IMR-90 (cell line): ENCODE measurements at regions not wholly inside any gene's neighbourhood (a gene's known extent, or its start where the extent isn't known, plus 50 kb on each side); places are given as distances from the start of the nearest gene placed in this dataset.

Experiments
- ATAC-seq: fragments of 200-7000 bp; cut with Tn5 transposase; 2 replicates; pipeline ENCODE4 v1.9.1; 2020; ENCODE audit warnings: low read depth, mild to moderate bottlenecking, moderate library complexity
- BruUV-seq: library from RNA; stranded (reverse); fragments of 400-500 nt; replicated peaks from 2 replicates; lab custom pipeline; 2021; lab: Mats Ljungman, UMichigan
- CTCF ChIA-PET: fragments of 300-600 bp; formaldehyde crosslinking; extraction: SDS; loops from one replicate; lab custom pipeline; 2021; ENCODE audit warnings: antibody characterized with exemption; lab: Yijun Ruan, JAX
- POLR2A ChIA-PET: fragments of 300-600 bp; sonication (Branson Sonifier 250); formaldehyde crosslinking; loops from one replicate; lab custom pipeline; 2022; ENCODE audit warnings: antibody characterized with exemption; ENCODE audit not compliant: unreplicated experiment; lab: Charles Lee
- DNase-seq: peaks from one replicate; pipeline ENCODE4 v3.0.0; 2013
- H2AFZ ChIP-seq: replicated peaks from 2 replicates; pipeline ENCODE3; 2013; ENCODE audit warnings: low read length, mild to moderate bottlenecking; ENCODE audit not compliant: poor library complexity
- H2AK5ac ChIP-seq: 2 replicates; pipeline ENCODE4 v1.6.1; 2013; ENCODE audit warnings: low read depth, low read length, inconsistent platforms
- H2AK9ac ChIP-seq: replicated peaks from 2 replicates; pipeline ENCODE3; 2013; ENCODE audit warnings: mild to moderate bottlenecking, low read depth, low read length, moderate library complexity; ENCODE audit not compliant: poor library complexity
- H2BK120ac ChIP-seq: 2 replicates; pipeline ENCODE4 v1.6.1; 2013; ENCODE audit warnings: low read depth, low read length, inconsistent platforms
- H2BK15ac ChIP-seq: 3 replicates; pipeline ENCODE4 v1.6.1; 2013; ENCODE audit warnings: low read depth, low read length, inconsistent platforms
- H2BK20ac ChIP-seq: 2 replicates; pipeline ENCODE4 v1.6.1; 2013; ENCODE audit warnings: low read depth, mild to moderate bottlenecking, inconsistent platforms, low read length, moderate library complexity
- H2BK5ac ChIP-seq: 2 replicates; pipeline ENCODE4 v1.6.1; 2013; ENCODE audit warnings: mild to moderate bottlenecking, low read depth, low read length, inconsistent platforms; ENCODE audit not compliant: poor library complexity, severe bottlenecking
- H3K14ac ChIP-seq: replicated peaks from 2 replicates; pipeline ENCODE4 v1.6.1; 2013; ENCODE audit warnings: low read depth, low read length, inconsistent platforms
- H3K18ac ChIP-seq: 2 replicates; pipeline ENCODE4 v1.6.1; 2013; ENCODE audit warnings: low read depth, low read length, control low read depth
- H3K23ac ChIP-seq: 2 replicates; pipeline ENCODE4 v1.6.1; 2013; ENCODE audit warnings: low read depth, low read length, inconsistent platforms
- H3K27ac ChIP-seq: 2 replicates; pipeline ENCODE4 v1.5.1; 2013; ENCODE audit warnings: mild to moderate bottlenecking, control low read depth, low read length; ENCODE audit not compliant: insufficient read depth
- H3K27me3 ChIP-seq: 2 replicates; pipeline ENCODE4 v1.6.1; 2013; ENCODE audit warnings: low read length; ENCODE audit not compliant: control insufficient read depth, insufficient read depth
- H3K36me3 ChIP-seq: 2 replicates; pipeline ENCODE4 v1.6.1; 2013; ENCODE audit warnings: low read length, mixed read lengths; ENCODE audit not compliant: control insufficient read depth, insufficient read depth
- H3K4ac ChIP-seq: 2 replicates; pipeline ENCODE4 v1.6.1; 2013; ENCODE audit warnings: low read depth, low read length, inconsistent platforms
- H3K4me1 ChIP-seq: 2 replicates; pipeline ENCODE4 v1.6.1; 2013; ENCODE audit warnings: low read length, mixed read lengths; ENCODE audit not compliant: control insufficient read depth, insufficient read depth
- H3K4me2 ChIP-seq: 2 replicates; pipeline ENCODE4 v1.6.1; 2013; ENCODE audit warnings: low read depth, mild to moderate bottlenecking, control low read depth, low read length, moderate library complexity
- H3K4me3 ChIP-seq: 2 replicates; pipeline ENCODE4 v1.5.1; 2013; ENCODE audit warnings: low read depth, mild to moderate bottlenecking, control low read depth, low read length, moderate library complexity; ENCODE audit not compliant: insufficient read depth
- H3K56ac ChIP-seq: 2 replicates; pipeline ENCODE4 v1.6.1; 2013; ENCODE audit warnings: low read length, inconsistent platforms; ENCODE audit not compliant: insufficient read depth; ENCODE audit errors: extremely low read depth
- H3K79me1 ChIP-seq, 2 experiments: 2 replicates each; pipeline ENCODE4 v1.6.1; 2013; ENCODE audit warnings: low read length in 2 of 2, inconsistent platforms in 1 of 2, low read depth in 1 of 2
- H3K9ac ChIP-seq: 2 replicates; pipeline ENCODE4 v1.6.1; 2013; ENCODE audit warnings: low read depth, low read length, control low read depth
- H3K9me1 ChIP-seq: 2 replicates; pipeline ENCODE4 v1.6.1; 2013; ENCODE audit warnings: low read length, inconsistent platforms; ENCODE audit not compliant: insufficient read depth
- H3K9me3 ChIP-seq: 2 replicates; pipeline ENCODE4 v1.6.1; 2013; ENCODE audit warnings: low read length; ENCODE audit not compliant: control insufficient read depth, insufficient read depth
- H4K20me1 ChIP-seq: 2 replicates; pipeline ENCODE4 v1.6.1; 2013; ENCODE audit warnings: low read length, inconsistent platforms; ENCODE audit not compliant: insufficient read depth
- H4K5ac ChIP-seq: 2 replicates; pipeline ENCODE4 v1.6.1; 2013; ENCODE audit warnings: mild to moderate bottlenecking, low read depth, low read length, control low read depth
- H4K8ac ChIP-seq, 2 experiments: 2 replicates each; pipeline ENCODE4 v1.6.1; 2013; ENCODE audit warnings: low read depth in 2 of 2, low read length in 2 of 2, control low read depth in 1 of 2, inconsistent platforms in 1 of 2
- H4K91ac ChIP-seq: 2 replicates; pipeline ENCODE4 v1.6.1; 2013; ENCODE audit warnings: low read depth, low read length, inconsistent platforms; ENCODE audit not compliant: insufficient read depth
- MAFK ChIP-seq: IDR thresholded peaks from 2 replicates; pipeline ENCODE4 v1.6.1; 2012; ENCODE audit warnings: low read depth, low read length, improper control_type of control experiment
- MXI1 ChIP-seq: IDR thresholded peaks from 2 replicates; pipeline ENCODE4 v1.6.1; 2012; ENCODE audit warnings: low read depth, mild to moderate bottlenecking, low read length, moderate library complexity, borderline replicate concordance
- NFE2L2 ChIP-seq: fragments of 150-350 bp; IDR thresholded peaks from 2 replicates; pipeline ENCODE4 v1.6.1; 2016; ENCODE audit warnings: low read depth, mild to moderate bottlenecking, low read length
- RFX5 ChIP-seq: IDR thresholded peaks from 2 replicates; pipeline ENCODE4 v1.8.0; 2012; ENCODE audit warnings: low read depth, mild to moderate bottlenecking, low read length, moderate library complexity
- WGBS, 2 experiments: methylation state at CpG; one replicate each; pipeline versions ENCODE4 v1.1.5 to v1.1.7; 2013; ENCODE audit warnings: missing lambda C conversion rate in 2 of 2; ENCODE audit not compliant: insufficient read length in 1 of 2; ENCODE audit errors: extremely low coverage in 2 of 2; 5-methylcytosine and 5-hydroxymethylcytosine counted together
- dilution Hi-C: fragments of 300-500 bp; cut with HindIII; formaldehyde crosslinking; loops from one replicate; pipeline ENCODE4 v1.14.3; 2018; ENCODE audit warnings: low sequenced_read_pairs; ENCODE audit not compliant: unreplicated experiment
- in situ Hi-C: fragments of 300-500 bp; cut with MboI; formaldehyde crosslinking; loops from 3 replicates; pipeline ENCODE4 v1.14.3; 2019; ENCODE audit warnings: low sequenced_read_pairs, inconsistent platforms, mixed read lengths
- intact Hi-C: fragments of 100-400 bp; cut with micrococcal nuclease; formaldehyde crosslinking; loops from 2 replicates; pipeline ENCODE4 v1.10.0; 2022
- TF ChIP-seq, protein P1 (sequence below): fragments of 150-350 bp; IDR thresholded peaks from 2 replicates; pipeline ENCODE4 v1.6.1; 2016; ENCODE audit warnings: low read depth, mild to moderate bottlenecking, low read length, moderate library complexity, borderline replicate concordance
- TF ChIP-seq, protein P2 (sequence below): conservative IDR thresholded peaks from 2 replicates; pipeline ENCODE4 v1.5.1; 2012; ENCODE audit warnings: mild to moderate bottlenecking, low read depth, low read length, improper control_type of control experiment

DNA sequence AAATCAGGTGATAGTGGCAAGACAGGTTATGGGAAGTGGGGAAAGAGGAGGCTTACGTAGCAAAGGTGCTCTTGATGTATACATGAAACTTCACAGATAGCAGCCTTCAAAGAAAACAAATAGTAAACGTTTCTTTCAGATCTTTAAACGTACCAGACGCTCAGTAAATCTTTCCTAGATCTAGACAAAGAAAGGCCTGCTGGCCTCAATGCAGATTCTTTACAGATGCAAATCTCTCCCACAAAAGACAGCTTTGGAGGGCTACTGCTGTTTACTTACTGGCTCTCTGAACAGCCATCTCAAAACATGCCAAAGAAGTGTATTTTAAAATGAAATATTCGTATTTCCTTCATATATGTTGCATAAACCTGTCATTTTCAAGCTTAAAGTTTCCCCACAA lies 1279.9 kb upstream of the NRXN1 start:
- dilution Hi-C loops (no loop called here), in situ Hi-C loops (no loop called here), intact Hi-C loops (no loop called here)
- no peak overlapping the region for H3K4me3 ChIP-seq
- H3K9me3 ChIP-seq, result no peaks in the 10 kb centered on the region
- H2AK5ac ChIP-seq, result no peak overlapping the region
- no peak overlapping the region for H3K14ac ChIP-seq
- no peak overlapping the region for H2BK120ac ChIP-seq
- H3K23ac ChIP-seq, result no peak overlapping the region
- H3K9ac ChIP-seq, result no peak overlapping the region
- DNase-seq (no peak), ATAC-seq (no peak)
- H3K18ac ChIP-seq, result no peak overlapping the region
- H3K4me2 ChIP-seq, result no peak overlapping the region
- no peaks in the 10 kb centered on the region for H3K4me1 ChIP-seq
- no peak overlapping the region for H3K27ac ChIP-seq
- no peaks in the 10 kb centered on the region for H3K79me1 ChIP-seq
- H2AK9ac ChIP-seq, result no peak overlapping the region
- no CpG with 5 or more reads among the region's 5 CpGs for WGBS, 2 experiments
- TF ChIP-seq, protein P1, sequence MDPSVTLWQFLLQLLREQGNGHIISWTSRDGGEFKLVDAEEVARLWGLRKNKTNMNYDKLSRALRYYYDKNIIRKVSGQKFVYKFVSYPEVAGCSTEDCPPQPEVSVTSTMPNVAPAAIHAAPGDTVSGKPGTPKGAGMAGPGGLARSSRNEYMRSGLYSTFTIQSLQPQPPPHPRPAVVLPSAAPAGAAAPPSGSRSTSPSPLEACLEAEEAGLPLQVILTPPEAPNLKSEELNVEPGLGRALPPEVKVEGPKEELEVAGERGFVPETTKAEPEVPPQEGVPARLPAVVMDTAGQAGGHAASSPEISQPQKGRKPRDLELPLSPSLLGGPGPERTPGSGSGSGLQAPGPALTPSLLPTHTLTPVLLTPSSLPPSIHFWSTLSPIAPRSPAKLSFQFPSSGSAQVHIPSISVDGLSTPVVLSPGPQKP, result no peak
- TF ChIP-seq MAFK, result no peak
- no peak for TF ChIP-seq NFE2L2
- TF ChIP-seq RFX5, result no peak
- TF ChIP-seq, protein P2, sequence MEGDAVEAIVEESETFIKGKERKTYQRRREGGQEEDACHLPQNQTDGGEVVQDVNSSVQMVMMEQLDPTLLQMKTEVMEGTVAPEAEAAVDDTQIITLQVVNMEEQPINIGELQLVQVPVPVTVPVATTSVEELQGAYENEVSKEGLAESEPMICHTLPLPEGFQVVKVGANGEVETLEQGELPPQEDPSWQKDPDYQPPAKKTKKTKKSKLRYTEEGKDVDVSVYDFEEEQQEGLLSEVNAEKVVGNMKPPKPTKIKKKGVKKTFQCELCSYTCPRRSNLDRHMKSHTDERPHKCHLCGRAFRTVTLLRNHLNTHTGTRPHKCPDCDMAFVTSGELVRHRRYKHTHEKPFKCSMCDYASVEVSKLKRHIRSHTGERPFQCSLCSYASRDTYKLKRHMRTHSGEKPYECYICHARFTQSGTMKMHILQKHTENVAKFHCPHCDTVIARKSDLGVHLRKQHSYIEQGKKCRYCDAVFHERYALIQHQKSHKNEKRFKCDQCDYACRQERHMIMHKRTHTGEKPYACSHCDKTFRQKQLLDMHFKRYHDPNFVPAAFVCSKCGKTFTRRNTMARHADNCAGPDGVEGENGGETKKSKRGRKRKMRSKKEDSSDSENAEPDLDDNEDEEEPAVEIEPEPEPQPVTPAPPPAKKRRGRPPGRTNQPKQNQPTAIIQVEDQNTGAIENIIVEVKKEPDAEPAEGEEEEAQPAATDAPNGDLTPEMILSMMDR, result no peak
- no peak for TF ChIP-seq MXI1
- H2BK15ac ChIP-seq, result no peak overlapping the region
- H4K5ac ChIP-seq, result no peak overlapping the region
- H2BK20ac ChIP-seq, result no peak overlapping the region
- H4K8ac ChIP-seq, result no peak overlapping the region
- no peaks in the 10 kb centered on the region for H4K20me1 ChIP-seq
- no peak overlapping the region for H4K91ac ChIP-seq
- H3K27me3 ChIP-seq, result no peaks in the 10 kb centered on the region
- no peak overlapping the region for H3K56ac ChIP-seq
- no peaks in the 10 kb centered on the region for H3K36me3 ChIP-seq
- POLR2A ChIA-PET, result interaction anchor here (0.7 kb wide), 1 partner anchor 56 kb away, joined by 9 read pairs; no protein-coding TSS in a partner anchor
- no peak overlapping the region for H2BK5ac ChIP-seq
- CTCF ChIA-PET, result no interaction called here
- H3K4ac ChIP-seq, result no peak overlapping the region
- H3K9me1 ChIP-seq, result no peaks in the 10 kb centered on the region
- no peak overlapping the region for H2AFZ ChIP-seq
- no TSS peak for BruUV-seq
